IPS DF 6.9 (cell line): ENCODE measurements at regions not wholly inside any gene's neighbourhood (a gene's known extent, or its start where the extent isn't known, plus 50 kb on each side); places are given as distances from the start of the nearest gene placed in this dataset.

Source experiments
- DNase-seq: peaks from one replicate; pipeline ENCODE4 v3.0.0-alpha.2; 2013; ENCODE audit warnings: low read depth, low spot score
- H3K27ac ChIP-seq: one replicate; pipeline ENCODE4 v1.5.1; 2013; ENCODE audit warnings: low read length, control low read depth
- H3K27me3 ChIP-seq: 2 replicates; pipeline ENCODE4 v1.6.1; 2013; ENCODE audit warnings: mild to moderate bottlenecking, low read length; ENCODE audit not compliant: control insufficient read depth, insufficient read depth
- H3K36me3 ChIP-seq: 2 replicates; pipeline ENCODE4 v1.6.1; 2013; ENCODE audit warnings: low read length; ENCODE audit not compliant: control insufficient read depth, insufficient read depth
- H3K4me1 ChIP-seq: 2 replicates; pipeline ENCODE4 v1.6.1; 2013; ENCODE audit warnings: low read length; ENCODE audit not compliant: control insufficient read depth, insufficient read depth
- H3K4me3 ChIP-seq: 2 replicates; pipeline ENCODE4 v1.5.1; 2013; ENCODE audit warnings: mild to moderate bottlenecking, low read length
- H3K9me3 ChIP-seq: 2 replicates; pipeline ENCODE4 v1.6.1; 2013; ENCODE audit warnings: low read length, inconsistent platforms; ENCODE audit not compliant: control insufficient read depth, insufficient read depth
- WGBS: extraction: QIAGEN DNeasy Blood & Tissue Kit; methylation state at CpG from one replicate; pipeline ENCODE4 v1.1.7; 2013; ENCODE audit warnings: mixed read lengths, missing lambda C conversion rate; ENCODE audit not compliant: insufficient read length, insufficient coverage; 5-methylcytosine and 5-hydroxymethylcytosine counted together

- Histone ChIP-seq H3K4me1 (no peaks in the 10 kb centered on the region), H3K27ac (no peak overlapping the region), H3K4me3 (no peak overlapping the region), H3K9me3 (no peaks in the 10 kb centered on the region), H3K27me3 (no peaks in the 10 kb centered on the region), H3K36me3 (no peaks in the 10 kb centered on the region; the same call in 1 of the 2 replicates)
- no CpG with 5 or more reads among the region's 4 CpGs for WGBS
- DNase-seq = no peak
Measured at GRCh38 chr2:76279142-76279541, 568.4 kb upstream of the GCFC2 start.

- H3K27me3 ChIP-seq = no peaks in the 10 kb centered on the region
- H3K36me3 ChIP-seq = no peaks in the 10 kb centered on the region
- no peak for DNase-seq
- WGBS = no CpG with 5 or more reads among the region's 4 CpGs
- H3K4me1 ChIP-seq = no peaks in the 10 kb centered on the region
- H3K9me3 ChIP-seq = no peaks in the 10 kb centered on the region
- no peak overlapping the region for H3K27ac ChIP-seq
- H3K4me3 ChIP-seq = no peak overlapping the region
Measured at GRCh38 chr2:76275788-76276187, 565.1 kb upstream of the GCFC2 start.

- no peaks in the 10 kb centered on the region for H3K36me3 ChIP-seq
- no peak overlapping the region for H3K27ac ChIP-seq
- no peak overlapping the region for H3K4me3 ChIP-seq
- no CpG with 5 or more reads among the region's 2 CpGs for WGBS
- no peaks in the 10 kb centered on the region for H3K27me3 ChIP-seq
- no peaks in the 10 kb centered on the region for H3K4me1 ChIP-seq
- no peaks in the 10 kb centered on the region for H3K9me3 ChIP-seq
- DNase-seq = no peak
Measured at GRCh38 chr2:76274676-76275075, 564.0 kb upstream of the GCFC2 start.

GRCh38 chr2:76274160-76274559 lies 563.4 kb upstream of the GCFC2 start:
- Histone ChIP-seq H3K36me3 (no peaks in the 10 kb centered on the region), H3K4me3 (no peak overlapping the region), H3K27me3 (no peaks in the 10 kb centered on the region), H3K27ac (no peak overlapping the region), H3K4me1 (no peaks in the 10 kb centered on the region), H3K9me3 (no peaks in the 10 kb centered on the region)
- no peak for DNase-seq

GRCh38 chr2:76270096-76270710 lies 559.5 kb upstream of the GCFC2 start:
- no peaks in the 10 kb centered on the region for H3K9me3 ChIP-seq
- WGBS = no CpG with 5 or more reads among the region's 4 CpGs
- H3K27ac ChIP-seq = no peak overlapping the region
- H3K36me3 ChIP-seq = no peaks in the 10 kb centered on the region
- DNase-seq = no peak
- H3K4me1 ChIP-seq = no peaks in the 10 kb centered on the region
- no peak overlapping the region for H3K4me3 ChIP-seq
- no peaks in the 10 kb centered on the region for H3K27me3 ChIP-seq

GRCh38 chr2:76268902-76269620 lies 558.3 kb upstream of the GCFC2 start:
- H3K36me3 ChIP-seq = no peaks in the 10 kb centered on the region
- no peaks in the 10 kb centered on the region for H3K27me3 ChIP-seq
- H3K4me3 ChIP-seq = no peak overlapping the region
- DNase-seq = no peak
- no peaks in the 10 kb centered on the region for H3K4me1 ChIP-seq
- H3K9me3 ChIP-seq = no peaks in the 10 kb centered on the region
- no peak overlapping the region for H3K27ac ChIP-seq
- WGBS = no CpG with 5 or more reads among the region's 5 CpGs

GRCh38 chr2:76268484-76268883 lies 557.8 kb upstream of the GCFC2 start:
- Histone ChIP-seq H3K9me3 (no peaks in the 10 kb centered on the region), H3K4me3 (no peak overlapping the region), H3K27me3 (no peaks in the 10 kb centered on the region), H3K27ac (no peak overlapping the region), H3K36me3 (no peaks in the 10 kb centered on the region), H3K4me1 (no peaks in the 10 kb centered on the region)
- WGBS = no CpG with 5 or more reads among the region's 1 CpG
- DNase-seq = no peak

GRCh38 chr2:76257802-76258201 lies 547.1 kb upstream of the GCFC2 start:
- no peak for DNase-seq
- no peaks in the 10 kb centered on the region; the same call in 1 of the 2 replicates for H3K4me1 ChIP-seq
- H3K4me3 ChIP-seq = no peak overlapping the region
- no peaks in the 10 kb centered on the region for H3K27me3 ChIP-seq
- H3K9me3 ChIP-seq = no peaks in the 10 kb centered on the region
- H3K36me3 ChIP-seq = no peaks in the 10 kb centered on the region
- no peak overlapping the region for H3K27ac ChIP-seq

GRCh38 chr2:76256458-76257088 lies 545.9 kb upstream of the GCFC2 start:
- Histone ChIP-seq H3K9me3 (no peaks in the 10 kb centered on the region), H3K4me1 (no peaks in the 10 kb centered on the region; the same call in 1 of the 2 replicates), H3K4me3 (no peak overlapping the region), H3K27ac (no peak overlapping the region), H3K36me3 (no peaks in the 10 kb centered on the region), H3K27me3 (no peaks in the 10 kb centered on the region)
- no CpG with 5 or more reads among the region's 3 CpGs for WGBS
- no peak for DNase-seq

- H3K9me3 ChIP-seq = no peaks in the 10 kb centered on the region
- H3K27ac ChIP-seq = no peak overlapping the region
- no peaks in the 10 kb centered on the region; the same call in 1 of the 2 replicates for H3K4me1 ChIP-seq
- H3K27me3 ChIP-seq = no peaks in the 10 kb centered on the region
- no peak for DNase-seq
- WGBS = no CpG with 5 or more reads among the region's 1 CpG
- H3K4me3 ChIP-seq = no peak overlapping the region
- H3K36me3 ChIP-seq = no peaks in the 10 kb centered on the region
Measured at GRCh38 chr2:76252704-76253103, 542.0 kb upstream of the GCFC2 start.
